Esophagus squamous epithelium (tissue), 4 donors: ENCODE measurements at regions not wholly inside any gene's neighbourhood (a gene's known extent, or its start where the extent isn't known, plus 50 kb on each side); places are given as distances from the start of the nearest gene placed in this dataset.

ENCODE experiments used
- POLR2A ChIP-seq, 4 donors: fragments of 450-650 bp; IDR thresholded peaks; one replicate each; pipeline ENCODE4 v1.6.1; 2017; ENCODE audit warnings: antibody characterized with exemption in 4 of 4, mild to moderate bottlenecking in 4 of 4, moderate library complexity in 3 of 4
- TF ChIP-seq, protein P1 (sequence below), 6 experiments: fragments of 450-650 bp in 4 of 6; fragments of 200-600 bp in 2 of 6; sonication (generic) in 2 of 6; IDR thresholded peaks; one replicate each; pipeline ENCODE4 v1.5.1; 2016 to 2019; ENCODE audit warnings: antibody characterized with exemption in 6 of 6, mild to moderate bottlenecking in 4 of 6, moderate library complexity in 4 of 6

DNA sequence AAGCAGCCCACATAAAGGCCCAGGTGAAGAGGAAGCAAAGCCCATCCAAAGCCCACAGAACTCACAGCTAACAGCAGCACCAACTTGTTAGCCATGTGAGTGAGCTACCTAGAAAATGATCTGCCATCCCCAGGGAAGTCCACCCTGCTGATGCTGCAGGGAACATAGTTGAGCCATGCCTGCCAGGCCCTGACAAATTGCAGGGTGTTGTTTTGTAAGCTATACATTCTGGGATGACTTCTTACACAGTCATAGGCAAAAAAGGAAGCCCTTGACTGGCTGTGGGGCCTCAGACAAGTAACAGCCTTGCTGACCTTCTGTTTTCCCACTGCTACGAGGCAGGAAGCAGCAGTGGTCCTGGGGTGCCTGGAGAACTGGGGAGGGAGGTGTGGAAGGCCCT is 262.7 kb downstream of the MATN1 start:
- TF ChIP-seq, protein P1, sequence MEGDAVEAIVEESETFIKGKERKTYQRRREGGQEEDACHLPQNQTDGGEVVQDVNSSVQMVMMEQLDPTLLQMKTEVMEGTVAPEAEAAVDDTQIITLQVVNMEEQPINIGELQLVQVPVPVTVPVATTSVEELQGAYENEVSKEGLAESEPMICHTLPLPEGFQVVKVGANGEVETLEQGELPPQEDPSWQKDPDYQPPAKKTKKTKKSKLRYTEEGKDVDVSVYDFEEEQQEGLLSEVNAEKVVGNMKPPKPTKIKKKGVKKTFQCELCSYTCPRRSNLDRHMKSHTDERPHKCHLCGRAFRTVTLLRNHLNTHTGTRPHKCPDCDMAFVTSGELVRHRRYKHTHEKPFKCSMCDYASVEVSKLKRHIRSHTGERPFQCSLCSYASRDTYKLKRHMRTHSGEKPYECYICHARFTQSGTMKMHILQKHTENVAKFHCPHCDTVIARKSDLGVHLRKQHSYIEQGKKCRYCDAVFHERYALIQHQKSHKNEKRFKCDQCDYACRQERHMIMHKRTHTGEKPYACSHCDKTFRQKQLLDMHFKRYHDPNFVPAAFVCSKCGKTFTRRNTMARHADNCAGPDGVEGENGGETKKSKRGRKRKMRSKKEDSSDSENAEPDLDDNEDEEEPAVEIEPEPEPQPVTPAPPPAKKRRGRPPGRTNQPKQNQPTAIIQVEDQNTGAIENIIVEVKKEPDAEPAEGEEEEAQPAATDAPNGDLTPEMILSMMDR (IDR thresholded peaks at IDR 0.05) = no peak
- no peak for TF ChIP-seq POLR2A (IDR thresholded peaks at IDR 0.05)
